NCI-H510A treated with DMSO at 0.1 percent for 48 hours (cell line): ENCODE measurements at regions not wholly inside any gene's neighbourhood (a gene's known extent, or its start where the extent isn't known, plus 50 kb on each side); places are given as distances from the start of the nearest gene placed in this dataset.

Experiments
- DNase-seq: peaks from one replicate; lab custom pipeline; 2025; lab: John Stamatoyannopoulos, UW

GRCh38 chr13:30031488-30031887 is 181.1 kb upstream of the UBL3 start:
- no peak for DNase-seq

- no peak for DNase-seq
Measured at GRCh38 chr13:30030141-30030750, 179.8 kb upstream of the UBL3 start.

GRCh38 chr13:30027569-30028455 is 177.4 kb upstream of the UBL3 start:
- DNase-seq, result no peak

GRCh38 chr13:30026909-30027308 is 176.5 kb upstream of the UBL3 start:
- DNase-seq, result no peak

- DNase-seq, result no peak
Measured at GRCh38 chr13:30026093-30026492, 175.7 kb upstream of the UBL3 start.

- no peak for DNase-seq
Measured at GRCh38 chr13:30025351-30025750, 174.9 kb upstream of the UBL3 start.

- DNase-seq, result no peak
Measured at GRCh38 chr13:30024125-30024865, 173.9 kb upstream of the UBL3 start.

- DNase-seq, result no peak
Measured at GRCh38 chr13:30023196-30023895, 172.9 kb upstream of the UBL3 start.

- DNase-seq, result no peak
Measured at GRCh38 chr13:30022796-30023195, 172.4 kb upstream of the UBL3 start.

- no peak for DNase-seq
Measured at GRCh38 chr13:30022256-30022655, 171.8 kb upstream of the UBL3 start.

GRCh38 chr13:30021611-30022010 is 171.2 kb upstream of the UBL3 start:
- DNase-seq, result no peak

- no peak for DNase-seq
Measured at GRCh38 chr13:30020726-30021312, 170.4 kb upstream of the UBL3 start.

GRCh38 chr13:30019648-30020626 is 169.5 kb upstream of the UBL3 start:
- no peak for DNase-seq

- no peak for DNase-seq
Measured at GRCh38 chr13:30017880-30018279, 167.5 kb upstream of the UBL3 start.

- no peak for DNase-seq
Measured at GRCh38 chr13:30016398-30016797, 166.0 kb upstream of the UBL3 start.

- no peak for DNase-seq
Measured at GRCh38 chr13:30009411-30009810, 159.0 kb upstream of the UBL3 start.

- DNase-seq, result no peak
Measured at GRCh38 chr13:30006246-30006645, 155.8 kb upstream of the UBL3 start.

GRCh38 chr13:30004204-30004603 is 153.8 kb upstream of the UBL3 start:
- DNase-seq, result no peak

- no peak for DNase-seq
Measured at GRCh38 chr13:30002577-30002976, 152.2 kb upstream of the UBL3 start.

- no peak for DNase-seq
Measured at GRCh38 chr13:30000370-30000765, 150.0 kb upstream of the UBL3 start.
